ENCODE measurements at regions not wholly inside any gene's neighbourhood (a gene's known extent, or its start where the extent isn't known, plus 50 kb on each side); places are given as distances from the start of the nearest gene placed in this dataset.
"Not testable (repeated sequence)": the region's sequence is repeated elsewhere in the genome, so short reads cannot be mapped to it uniquely, and the experiment has no call there.

GRCh38 chr11:36751335-36751781 lies 153.3 kb upstream of the RAG2 start:
- peak; percentile 28 for DNase-seq

- no peak for DNase-seq
Measured at GRCh38 chr11:36750349-36750748, 152.3 kb upstream of the RAG2 start.

- DNase-seq, result no peak
Measured at GRCh38 chr11:36748836-36749235, 150.8 kb upstream of the RAG2 start.

GRCh38 chr11:36746886-36747710 lies 149.1 kb upstream of the RAG2 start:
- peak; percentile 76 for DNase-seq

GRCh38 chr11:36744375-36745168 lies 146.5 kb upstream of the RAG2 start:
- peak; percentile 31 for DNase-seq

- no peak for DNase-seq
Measured at GRCh38 chr11:36743039-36743438, 145.0 kb upstream of the RAG2 start.

- no peak for DNase-seq
Measured at GRCh38 chr11:36741515-36741914, 143.5 kb upstream of the RAG2 start.

- no peak for DNase-seq
Measured at GRCh38 chr11:36738292-36738861, 140.3 kb upstream of the RAG2 start.

- no peak for DNase-seq
Measured at GRCh38 chr11:36736103-36736502, 138.1 kb upstream of the RAG2 start.

- not testable (repeated sequence) for DNase-seq
Measured at GRCh38 chr11:36733721-36734120, 135.7 kb upstream of the RAG2 start.

- DNase-seq, result no peak
Measured at GRCh38 chr11:36730761-36731160, 132.7 kb upstream of the RAG2 start.

GRCh38 chr11:36729825-36730224 lies 131.8 kb upstream of the RAG2 start:
- DNase-seq, result no peak

- no peak for DNase-seq
Measured at GRCh38 chr11:36726420-36726819, 128.4 kb upstream of the RAG2 start.

GRCh38 chr11:36724742-36725385 lies 126.8 kb upstream of the RAG2 start:
- DNase-seq, result no peak

GRCh38 chr11:36722421-36722820 lies 124.4 kb upstream of the RAG2 start:
- no peak for DNase-seq

GRCh38 chr11:36719358-36720107 lies 121.5 kb upstream of the RAG2 start:
- no peak for DNase-seq

GRCh38 chr11:36718451-36718850 lies 120.4 kb upstream of the RAG2 start:
- DNase-seq, result no peak

- DNase-seq, result no peak
Measured at GRCh38 chr11:36713715-36714114, 115.7 kb upstream of the RAG2 start.

GRCh38 chr11:36711104-36711825 lies 113.2 kb upstream of the RAG2 start:
- no peak for DNase-seq
